ENCODE measurements at regions not wholly inside any gene's neighbourhood (a gene's known extent, or its start where the extent isn't known, plus 50 kb on each side); places are given as distances from the start of the nearest gene placed in this dataset.

GRCh38 chr22:47259049-47259448, 496.6 kb downstream of the TBC1D22A start:
- TF ChIP-seq CSDC2 (CRISPR knock-in tag; IDR thresholded peaks at IDR 0.05) (no peak), TOX (CRISPR knock-in tag; IDR thresholded peaks at IDR 0.05; ENCODE audit: borderline replicate concordance) (no peak), ARNTL (CRISPR knock-in tag; IDR thresholded peaks at IDR 0.05; ENCODE audit: borderline replicate concordance, low read depth) (no peak), ESRRG (CRISPR knock-in tag; IDR thresholded peaks at IDR 0.05) (no peak), CREB5 (CRISPR knock-in tag; IDR thresholded peaks at IDR 0.05; ENCODE audit: low read depth) (no peak), ZFP30 (CRISPR knock-in tag; IDR thresholded peaks at IDR 0.05) (no peak), SNAI2 (CRISPR knock-in tag; IDR thresholded peaks at IDR 0.05) (no peak), CSRNP3 (CRISPR knock-in tag; IDR thresholded peaks at IDR 0.05) (no peak), ZC3H10 (CRISPR knock-in tag; IDR thresholded peaks at IDR 0.05) (no peak), OSR1 (CRISPR knock-in tag; IDR thresholded peaks at IDR 0.05) (no peak), PATZ1 (CRISPR knock-in tag; IDR thresholded peaks at IDR 0.05; ENCODE audit: borderline replicate concordance) (no peak), TSHZ2 (CRISPR knock-in tag; IDR thresholded peaks at IDR 0.05) (no peak)
- no peak for ATAC-seq

GRCh38 chr22:47257976-47258375, 495.5 kb downstream of the TBC1D22A start:
- ATAC-seq, result no peak
- no peak for TF ChIP-seq POU6F1 (CRISPR knock-in tag; IDR thresholded peaks at IDR 0.05; ENCODE audit: borderline replicate concordance, low read depth)
- no peak for TF ChIP-seq ZNF565 (CRISPR knock-in tag; conservative IDR thresholded peaks at IDR 0.05; ENCODE audit: low read depth)
- no peak for TF ChIP-seq ZC3H10 (CRISPR knock-in tag; IDR thresholded peaks at IDR 0.05)
- no peak for TF ChIP-seq ZFP3 (CRISPR knock-in tag; IDR thresholded peaks at IDR 0.05)
- no peak for TF ChIP-seq SNAI2 (CRISPR knock-in tag; IDR thresholded peaks at IDR 0.05)
- no peak for TF ChIP-seq TCF4 (CRISPR knock-in tag; IDR thresholded peaks at IDR 0.05; ENCODE audit: borderline replicate concordance)
- no peak for TF ChIP-seq ZNF8 (CRISPR knock-in tag; IDR thresholded peaks at IDR 0.05)
- no peak for TF ChIP-seq TSHZ2 (CRISPR knock-in tag; IDR thresholded peaks at IDR 0.05)
- no peak for TF ChIP-seq CSDC2 (CRISPR knock-in tag; IDR thresholded peaks at IDR 0.05)
- no peak for TF ChIP-seq TOX (CRISPR knock-in tag; IDR thresholded peaks at IDR 0.05; ENCODE audit: borderline replicate concordance)
- TF ChIP-seq ARNTL (CRISPR knock-in tag; IDR thresholded peaks at IDR 0.05; ENCODE audit: borderline replicate concordance, low read depth), result no peak
- no peak for TF ChIP-seq BACH2 (CRISPR knock-in tag; IDR thresholded peaks at IDR 0.05; ENCODE audit: borderline replicate concordance)
- no peak for TF ChIP-seq PATZ1 (CRISPR knock-in tag; IDR thresholded peaks at IDR 0.05; ENCODE audit: borderline replicate concordance)
- TF ChIP-seq ISL1 (CRISPR knock-in tag; IDR thresholded peaks at IDR 0.05), result no peak
- no peak for TF ChIP-seq RARB (CRISPR knock-in tag; IDR thresholded peaks at IDR 0.05)
- no peak for TF ChIP-seq PPARA (CRISPR knock-in tag; IDR thresholded peaks at IDR 0.05; ENCODE audit: borderline replicate concordance)

All from SK-N-SH treated with all-trans-retinoic acid at 6 μM for 48 hours (cell line).